Upper lobe of right lung (tissue), 1 donor: ENCODE measurements at regions not wholly inside any gene's neighbourhood (a gene's known extent, or its start where the extent isn't known, plus 50 kb on each side); places are given as distances from the start of the nearest gene placed in this dataset.
A peak's percentile ranks its signal among the peaks of the same experiment; 100 is the strongest.

Experiments
- ATAC-seq: fragments of 200-7000 bp; cut with Tn5 transposase; one replicate; pipeline ENCODE4 v1.9.1; 2020; ENCODE audit warnings: mild to moderate bottlenecking, moderate library complexity
- DNase-seq: peaks from one replicate; pipeline ENCODE4 v3.0.0-alpha.2; 2020
- H3K27ac ChIP-seq: fragments of 200-600 bp; one replicate; pipeline ENCODE4 v1.8.0; 2022
- H3K27me3 ChIP-seq: fragments of 200-600 bp; one replicate; pipeline ENCODE4 v1.8.0; 2022; ENCODE audit warnings: mild to moderate bottlenecking
- H3K36me3 ChIP-seq: fragments of 200-600 bp; one replicate; pipeline ENCODE4 v1.8.0; 2022
- H3K4me1 ChIP-seq: fragments of 200-600 bp; one replicate; pipeline ENCODE4 v1.8.0; 2022
- H3K4me3 ChIP-seq: fragments of 200-600 bp; one replicate; pipeline ENCODE4 v1.8.0; 2022; ENCODE audit warnings: mild to moderate bottlenecking
- H3K9me3 ChIP-seq: fragments of 200-600 bp; one replicate; pipeline ENCODE4 v1.8.0; 2022
- intact Hi-C: fragments of 100-400 bp; cut with DNase I; formaldehyde crosslinking; loops from one replicate; pipeline ENCODE4 v1.11.0; 2022
- TF ChIP-seq, protein P1 (sequence below): fragments of 200-600 bp; IDR thresholded peaks from one replicate; pipeline ENCODE4 v1.8.0; 2022; ENCODE audit warnings: antibody characterized with exemption
- donor health status: DM: no; HTN: yes; CAD: no; lungs with severe emphysema.

DNA sequence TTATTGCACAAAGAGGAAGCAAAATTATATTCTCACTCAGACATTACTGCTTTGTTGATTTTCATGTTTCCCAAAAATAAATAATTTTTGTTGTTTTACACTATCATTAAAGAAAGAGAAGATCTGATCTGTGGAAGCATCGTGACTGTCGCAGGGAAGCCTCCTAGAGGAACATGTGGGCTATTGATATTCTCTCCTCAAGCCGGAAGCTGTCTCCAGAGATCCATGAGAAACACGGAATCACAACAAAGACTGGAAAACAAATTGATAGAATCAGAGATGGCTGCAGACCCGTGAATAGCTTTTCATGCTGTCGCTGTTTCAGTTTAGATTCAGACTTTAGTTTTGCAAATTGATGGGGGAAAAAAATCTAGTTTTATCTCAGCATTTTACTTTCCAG is 235.2 kb upstream of the TMPO start:
- TF ChIP-seq, protein P1, sequence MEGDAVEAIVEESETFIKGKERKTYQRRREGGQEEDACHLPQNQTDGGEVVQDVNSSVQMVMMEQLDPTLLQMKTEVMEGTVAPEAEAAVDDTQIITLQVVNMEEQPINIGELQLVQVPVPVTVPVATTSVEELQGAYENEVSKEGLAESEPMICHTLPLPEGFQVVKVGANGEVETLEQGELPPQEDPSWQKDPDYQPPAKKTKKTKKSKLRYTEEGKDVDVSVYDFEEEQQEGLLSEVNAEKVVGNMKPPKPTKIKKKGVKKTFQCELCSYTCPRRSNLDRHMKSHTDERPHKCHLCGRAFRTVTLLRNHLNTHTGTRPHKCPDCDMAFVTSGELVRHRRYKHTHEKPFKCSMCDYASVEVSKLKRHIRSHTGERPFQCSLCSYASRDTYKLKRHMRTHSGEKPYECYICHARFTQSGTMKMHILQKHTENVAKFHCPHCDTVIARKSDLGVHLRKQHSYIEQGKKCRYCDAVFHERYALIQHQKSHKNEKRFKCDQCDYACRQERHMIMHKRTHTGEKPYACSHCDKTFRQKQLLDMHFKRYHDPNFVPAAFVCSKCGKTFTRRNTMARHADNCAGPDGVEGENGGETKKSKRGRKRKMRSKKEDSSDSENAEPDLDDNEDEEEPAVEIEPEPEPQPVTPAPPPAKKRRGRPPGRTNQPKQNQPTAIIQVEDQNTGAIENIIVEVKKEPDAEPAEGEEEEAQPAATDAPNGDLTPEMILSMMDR = no peak
- ATAC-seq = no peak
- no peak for DNase-seq
- Histone ChIP-seq H3K27ac (no peak overlapping the region), H3K4me3 (no peak overlapping the region), H3K4me1 (no peaks in the 10 kb centered on the region), H3K9me3 (no peaks in the 10 kb centered on the region), H3K36me3 (no peaks in the 10 kb centered on the region), H3K27me3 (no peaks in the 10 kb centered on the region)
- intact Hi-C loops = no loop called here

DNA sequence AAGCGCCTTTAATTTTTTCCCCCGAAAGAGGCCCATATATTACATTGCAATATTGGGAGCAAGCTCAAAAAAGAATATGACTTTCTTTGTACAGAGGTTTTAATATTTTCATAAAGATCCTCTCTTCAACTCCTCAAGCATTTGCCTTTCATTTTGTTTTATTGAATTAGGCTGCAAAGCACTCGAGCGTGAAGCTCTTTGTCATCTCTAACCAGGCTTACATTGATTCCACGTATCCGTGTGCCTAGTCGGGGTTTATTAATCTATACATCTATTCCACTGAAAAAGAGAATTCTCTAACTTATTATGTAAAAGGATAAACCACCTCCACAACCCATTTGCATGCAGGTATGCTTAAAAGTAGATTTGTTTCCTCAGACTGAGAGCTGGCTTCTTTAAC is 234.8 kb upstream of the TMPO start:
- H3K27me3 ChIP-seq = no peaks in the 10 kb centered on the region
- H3K27ac ChIP-seq = no peak overlapping the region
- DNase-seq (no peak), ATAC-seq (no peak)
- no peaks in the 10 kb centered on the region for H3K4me1 ChIP-seq
- intact Hi-C loops = no loop called here
- TF ChIP-seq, protein P1 = no peak
- H3K9me3 ChIP-seq = no peaks in the 10 kb centered on the region
- no peaks in the 10 kb centered on the region for H3K36me3 ChIP-seq
- no peak overlapping the region for H3K4me3 ChIP-seq

DNA sequence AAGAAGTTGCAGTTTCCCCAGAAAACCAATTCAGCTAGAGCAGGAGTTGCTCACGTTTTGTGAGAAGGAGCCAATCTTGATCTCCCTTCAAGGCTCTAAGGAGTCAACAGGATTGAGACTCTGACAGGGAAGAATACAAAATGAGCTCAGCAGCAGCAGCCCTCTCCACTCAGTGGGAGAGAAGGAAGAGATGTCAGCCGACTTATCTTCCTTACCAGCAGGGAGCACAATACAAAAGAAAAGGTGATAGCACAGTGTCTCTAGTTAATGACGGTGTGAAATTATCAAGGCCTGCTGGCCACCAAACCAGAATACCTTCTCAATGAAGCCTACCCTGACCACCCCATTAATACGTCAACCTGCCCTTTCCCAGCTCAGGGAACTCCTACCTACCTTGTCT is 223.6 kb upstream of the TMPO start:
- H3K9me3 ChIP-seq = no peaks in the 10 kb centered on the region
- no peak overlapping the region for H3K4me3 ChIP-seq
- H3K36me3 ChIP-seq = no peaks in the 10 kb centered on the region
- DNase-seq = no peak
- intact Hi-C loops = no loop called here
- no peak for ATAC-seq
- TF ChIP-seq, protein P1 = no peak
- H3K4me1 ChIP-seq = no peaks in the 10 kb centered on the region
- H3K27ac ChIP-seq = no peak overlapping the region
- no peaks in the 10 kb centered on the region for H3K27me3 ChIP-seq

DNA sequence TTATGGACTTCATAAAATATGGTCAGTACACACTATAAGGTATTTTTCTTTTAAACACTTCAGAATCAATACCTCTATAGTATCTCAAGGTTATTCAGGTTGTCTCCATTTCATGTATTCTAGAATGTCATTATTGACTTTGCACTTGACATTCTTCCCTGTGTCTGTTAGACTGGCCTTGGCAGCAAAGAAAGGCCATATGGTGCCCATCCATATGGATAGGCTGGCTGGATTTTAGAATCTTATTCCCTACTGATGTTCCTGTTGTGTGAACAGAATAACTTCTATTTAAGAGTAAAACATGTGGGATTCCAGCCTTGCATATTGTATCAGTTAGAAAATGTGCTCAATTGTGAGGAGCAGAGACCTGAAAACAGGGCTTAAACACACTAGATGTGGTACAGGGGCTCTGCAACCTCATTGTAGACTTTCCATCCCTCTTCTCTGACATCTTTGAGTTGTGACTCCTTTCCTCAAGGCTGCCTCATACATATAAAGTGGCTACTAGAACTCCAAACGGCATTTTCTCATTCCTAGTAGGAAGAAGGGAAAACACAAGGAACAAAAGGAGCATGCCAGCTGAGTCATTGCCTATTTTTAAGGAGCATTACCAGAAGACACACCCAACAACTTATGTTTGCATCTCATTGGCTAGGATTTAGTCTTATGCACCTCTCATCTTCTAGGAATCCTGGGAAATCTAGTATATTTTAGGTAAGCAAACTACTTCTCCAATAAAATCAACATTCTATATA is 221.2 kb upstream of the TMPO start:
- TF ChIP-seq, protein P1 = no peak
- no peak overlapping the region for H3K4me3 ChIP-seq
- no peaks in the 10 kb centered on the region for H3K36me3 ChIP-seq
- no peaks in the 10 kb centered on the region for H3K9me3 ChIP-seq
- no peak for DNase-seq
- H3K27ac ChIP-seq = no peak overlapping the region
- intact Hi-C loops = no loop called here
- ATAC-seq = no peak
- no peaks in the 10 kb centered on the region for H3K27me3 ChIP-seq
- no peaks in the 10 kb centered on the region for H3K4me1 ChIP-seq

DNA sequence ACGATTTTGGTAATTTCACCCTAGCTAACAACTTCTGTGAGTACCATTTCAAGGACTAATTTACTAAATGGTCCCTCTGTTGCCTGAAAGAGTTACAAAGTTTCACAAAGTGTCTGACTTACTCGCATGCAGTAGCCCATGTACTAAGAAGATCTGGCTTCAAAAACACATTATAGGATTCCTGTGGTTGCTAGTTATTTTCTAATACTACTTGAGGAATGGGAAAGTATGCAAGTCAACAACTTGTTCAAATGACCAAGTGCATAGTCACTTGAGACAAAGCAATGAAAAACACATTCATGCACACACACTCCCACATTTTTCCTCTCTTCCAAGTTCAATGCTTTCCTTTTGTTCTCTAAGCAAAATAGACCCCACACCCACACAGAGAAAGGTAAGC is 219.7 kb upstream of the TMPO start:
- H3K27ac ChIP-seq = no peak overlapping the region
- no peak overlapping the region for H3K4me3 ChIP-seq
- ATAC-seq (peak; percentile 60), DNase-seq (no peak)
- H3K9me3 ChIP-seq = no peaks in the 10 kb centered on the region
- intact Hi-C loops = no loop called here
- no peaks in the 10 kb centered on the region for H3K27me3 ChIP-seq
- TF ChIP-seq, protein P1 = no peak
- H3K4me1 ChIP-seq = no peaks in the 10 kb centered on the region
- no peaks in the 10 kb centered on the region for H3K36me3 ChIP-seq
